ENCODE measurements at regions not wholly inside any gene's neighbourhood (a gene's known extent, or its start where the extent isn't known, plus 50 kb on each side); places are given as distances from the start of the nearest gene placed in this dataset.

- TF ChIP-seq CTCF (IDR thresholded peaks at IDR 0.05; ENCODE audit: insufficient read depth, low read length, poor library complexity, severe bottlenecking): no peak
- no peak for TF ChIP-seq EZH2phosphoT487 (conservative IDR thresholded peaks at IDR 0.05; ENCODE audit: low read length)
Measured at GRCh38 chr7:156459067-156459466, 181.5 kb upstream of the RNF32 start.
